ENCODE measurements at regions not wholly inside any gene's neighbourhood (a gene's known extent, or its start where the extent isn't known, plus 50 kb on each side); places are given as distances from the start of the nearest gene placed in this dataset.
"Not testable (repeated sequence)": the region's sequence is repeated elsewhere in the genome, so short reads cannot be mapped to it uniquely, and the experiment has no call there.

- Histone ChIP-seq H3K36me3 (ENCODE audit: control insufficient read depth in 2 of 2, extremely low read depth in 1 of 2, insufficient read depth in 2 of 2, low read length in 2 of 2) (no peaks in the 10 kb centered on the region), H3K27ac (ENCODE audit: control insufficient read depth, insufficient read depth, low read length) (no peak overlapping the region), H3K9me3 (ENCODE audit: control insufficient read depth, low read depth, low read length) (no peaks in the 10 kb centered on the region), H3K79me2 (ENCODE audit: control insufficient read depth, insufficient read depth, low read length) (no peaks in the 10 kb centered on the region), H3K4me1 (ENCODE audit: control insufficient read depth, extremely low read depth, insufficient read depth, low read length) (no peaks in the 10 kb centered on the region), H4K20me1 (ENCODE audit: control insufficient read depth, extremely low read depth, insufficient read depth, low read length) (no peaks in the 10 kb centered on the region), H3K4me3 (ENCODE audit: control insufficient read depth in 2 of 3, extremely low read depth in 1 of 3, insufficient read depth in 2 of 3, low read depth in 1 of 3, low read length in 3 of 3) (no peak overlapping the region), H3K9ac (ENCODE audit: control insufficient read depth, extremely low read depth, insufficient read depth, low read length) (no peak overlapping the region), H2AFZ (ENCODE audit: control insufficient read depth, low read length) (no peak overlapping the region), H3K4me2 (ENCODE audit: control insufficient read depth, extremely low read depth, insufficient read depth, low read depth, low read length) (no peak overlapping the region), H3K9me1 (ENCODE audit: control insufficient read depth, extremely low read depth, insufficient read depth, low read length) (no peaks in the 10 kb centered on the region), H3K27me3 (ENCODE audit: control insufficient read depth, extremely low read depth, insufficient read depth, low read length) (no peaks in the 10 kb centered on the region)
- TF ChIP-seq EZH2 (IDR thresholded peaks at IDR 0.05; ENCODE audit: low read length): no peak
- dilution Hi-C loops (cut with MboI; ENCODE audit: extremely low pct_ligation_motif_present, low sequenced_read_pairs): no loop called here
- DNase-seq (ENCODE audit: low read depth, low spot score) (no peak), FAIRE-seq (no peak)
Measured at GRCh38 chr14:36423430-36423829, 96.6 kb downstream of the NKX2-1 start.

- TF ChIP-seq CTCF (optimal IDR thresholded peaks at IDR 0.05 in 1 of 3, IDR thresholded peaks at IDR 0.05 in 1 of 3, conservative IDR thresholded peaks at IDR 0.05 in 1 of 3; ENCODE audit: extremely low read depth in 1 of 3, insufficient read depth in 2 of 3, low read length in 3 of 3) (no peak), EZH2 (IDR thresholded peaks at IDR 0.05; ENCODE audit: low read length) (no peak)
Measured at GRCh38 chr14:36420149-36420687, 99.8 kb upstream of the MBIP start.

GRCh38 chr14:36418937-36419336 is 98.5 kb upstream of the MBIP start:
- Histone ChIP-seq H3K36me3 (ENCODE audit: control insufficient read depth in 2 of 2, extremely low read depth in 1 of 2, insufficient read depth in 2 of 2, low read length in 2 of 2) (no peaks in the 10 kb centered on the region), H3K79me2 (ENCODE audit: control insufficient read depth, insufficient read depth, low read length) (no peaks in the 10 kb centered on the region), H3K27me3 (ENCODE audit: control insufficient read depth, extremely low read depth, insufficient read depth, low read length) (no peaks in the 10 kb centered on the region), H3K9me3 (ENCODE audit: control insufficient read depth, low read depth, low read length) (no peaks in the 10 kb centered on the region), H2AFZ (ENCODE audit: control insufficient read depth, low read length) (no peak overlapping the region), H3K4me1 (ENCODE audit: control insufficient read depth, extremely low read depth, insufficient read depth, low read length) (no peaks in the 10 kb centered on the region), H3K4me3 (ENCODE audit: control insufficient read depth in 2 of 3, extremely low read depth in 1 of 3, insufficient read depth in 2 of 3, low read depth in 1 of 3, low read length in 3 of 3) (no peak overlapping the region), H4K20me1 (ENCODE audit: control insufficient read depth, extremely low read depth, insufficient read depth, low read length) (no peaks in the 10 kb centered on the region), H3K9ac (ENCODE audit: control insufficient read depth, extremely low read depth, insufficient read depth, low read length) (no peak overlapping the region), H3K4me2 (ENCODE audit: control insufficient read depth, extremely low read depth, insufficient read depth, low read depth, low read length) (no peak overlapping the region), H3K27ac (ENCODE audit: control insufficient read depth, insufficient read depth, low read length) (no peak overlapping the region), H3K9me1 (ENCODE audit: control insufficient read depth, extremely low read depth, insufficient read depth, low read length) (no peaks in the 10 kb centered on the region)
- DNase-seq (ENCODE audit: low read depth, low spot score) (no peak), FAIRE-seq (no peak)
- TF ChIP-seq EZH2 (IDR thresholded peaks at IDR 0.05; ENCODE audit: low read length) (no peak), CTCF (optimal IDR thresholded peaks at IDR 0.05 in 1 of 3, IDR thresholded peaks at IDR 0.05 in 1 of 3, conservative IDR thresholded peaks at IDR 0.05 in 1 of 3; ENCODE audit: extremely low read depth in 1 of 3, insufficient read depth in 2 of 3, low read length in 3 of 3) (no peak)
- dilution Hi-C loops (cut with MboI; ENCODE audit: extremely low pct_ligation_motif_present, low sequenced_read_pairs): no loop called here

More at GRCh38 chr14:36420149-36420687, 99.8 kb upstream of the MBIP start:
- Histone ChIP-seq H3K4me1 (ENCODE audit: control insufficient read depth, extremely low read depth, insufficient read depth, low read length) (no peaks in the 10 kb centered on the region), H3K27me3 (ENCODE audit: control insufficient read depth, extremely low read depth, insufficient read depth, low read length) (no peaks in the 10 kb centered on the region), H2AFZ (ENCODE audit: control insufficient read depth, low read length) (no peak overlapping the region), H3K4me3 (ENCODE audit: control insufficient read depth in 2 of 3, extremely low read depth in 1 of 3, insufficient read depth in 2 of 3, low read depth in 1 of 3, low read length in 3 of 3) (no peak overlapping the region), H3K27ac (ENCODE audit: control insufficient read depth, insufficient read depth, low read length) (no peak overlapping the region), H3K4me2 (ENCODE audit: control insufficient read depth, extremely low read depth, insufficient read depth, low read depth, low read length) (no peak overlapping the region), H3K9me1 (ENCODE audit: control insufficient read depth, extremely low read depth, insufficient read depth, low read length) (no peaks in the 10 kb centered on the region), H3K36me3 (ENCODE audit: control insufficient read depth in 2 of 2, extremely low read depth in 1 of 2, insufficient read depth in 2 of 2, low read length in 2 of 2) (no peaks in the 10 kb centered on the region), H3K9me3 (ENCODE audit: control insufficient read depth, low read depth, low read length) (no peaks in the 10 kb centered on the region), H3K9ac (ENCODE audit: control insufficient read depth, extremely low read depth, insufficient read depth, low read length) (no peak overlapping the region), H4K20me1 (ENCODE audit: control insufficient read depth, extremely low read depth, insufficient read depth, low read length) (no peaks in the 10 kb centered on the region), H3K79me2 (ENCODE audit: control insufficient read depth, insufficient read depth, low read length) (no peaks in the 10 kb centered on the region)
- dilution Hi-C loops (cut with MboI; ENCODE audit: extremely low pct_ligation_motif_present, low sequenced_read_pairs): no loop called here
- FAIRE-seq (no peak), DNase-seq (ENCODE audit: low read depth, low spot score) (no peak)

GRCh38 chr14:36411951-36412350 is 91.5 kb upstream of the MBIP start:
- H3K9me1 ChIP-seq (ENCODE audit: control insufficient read depth, extremely low read depth, insufficient read depth, low read length); H2AFZ ChIP-seq (ENCODE audit: control insufficient read depth, low read length); H3K9me3 ChIP-seq (ENCODE audit: control insufficient read depth, low read depth, low read length); H3K4me2 ChIP-seq (ENCODE audit: control insufficient read depth, extremely low read depth, insufficient read depth, low read depth, low read length); DNase-seq (ENCODE audit: low read depth, low spot score); H3K79me2 ChIP-seq (ENCODE audit: control insufficient read depth, insufficient read depth, low read length); H4K20me1 ChIP-seq (ENCODE audit: control insufficient read depth, extremely low read depth, insufficient read depth, low read length); dilution Hi-C loops (cut with MboI; ENCODE audit: extremely low pct_ligation_motif_present, low sequenced_read_pairs); H3K27ac ChIP-seq (ENCODE audit: control insufficient read depth, insufficient read depth, low read length); H3K9ac ChIP-seq (ENCODE audit: control insufficient read depth, extremely low read depth, insufficient read depth, low read length); H3K36me3 ChIP-seq (ENCODE audit: control insufficient read depth in 2 of 2, extremely low read depth in 1 of 2, insufficient read depth in 2 of 2, low read length in 2 of 2); H3K27me3 ChIP-seq (ENCODE audit: control insufficient read depth, extremely low read depth, insufficient read depth, low read length); H3K4me1 ChIP-seq (ENCODE audit: control insufficient read depth, extremely low read depth, insufficient read depth, low read length); H3K4me3 ChIP-seq (ENCODE audit: control insufficient read depth in 2 of 3, extremely low read depth in 1 of 3, insufficient read depth in 2 of 3, low read depth in 1 of 3, low read length in 3 of 3); FAIRE-seq: not testable (repeated sequence)

Measured in keratinocyte (primary cell).